GM10266 (cell line): ENCODE measurements at regions not wholly inside any gene's neighbourhood (a gene's known extent, or its start where the extent isn't known, plus 50 kb on each side); places are given as distances from the start of the nearest gene placed in this dataset.

ENCODE experiments used
- DNase-seq: peaks from one replicate; pipeline ENCODE4 v3.0.0; 2012; ENCODE audit errors: extremely low spot score
- CTCF ChIP-seq: IDR thresholded peaks from 2 replicates; pipeline ENCODE4 v1.5.1; 2012; ENCODE audit warnings: mild to moderate bottlenecking, low read depth; ENCODE audit not compliant: control insufficient read depth, insufficient read depth; ENCODE audit errors: missing control alignments

DNA sequence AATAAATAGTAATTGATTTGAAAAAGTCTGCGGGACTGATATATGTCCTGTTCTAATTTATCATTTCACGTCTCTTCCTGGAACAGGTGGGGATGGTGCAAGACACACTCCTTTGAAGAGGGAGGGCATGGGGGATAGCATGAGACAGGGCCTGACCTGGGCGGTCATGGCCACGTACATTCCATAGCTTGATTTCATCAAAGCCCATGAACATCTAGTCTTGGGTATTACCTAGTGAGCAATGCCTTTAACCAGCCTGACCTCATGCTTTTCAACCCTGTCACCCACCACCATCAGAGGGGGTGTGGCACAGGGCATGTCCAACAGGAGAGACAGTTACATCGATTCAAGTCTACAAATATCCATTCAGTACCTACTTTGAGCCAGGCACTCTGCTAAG lies 52.3 kb upstream of the HOPX start:
- TF ChIP-seq CTCF, result no peak
- DNase-seq, result no peak

- TF ChIP-seq CTCF, result no peak
- DNase-seq, result no peak
Measured at GRCh38 chr4:56732301-56732700, 51.2 kb upstream of the HOPX start.

DNA sequence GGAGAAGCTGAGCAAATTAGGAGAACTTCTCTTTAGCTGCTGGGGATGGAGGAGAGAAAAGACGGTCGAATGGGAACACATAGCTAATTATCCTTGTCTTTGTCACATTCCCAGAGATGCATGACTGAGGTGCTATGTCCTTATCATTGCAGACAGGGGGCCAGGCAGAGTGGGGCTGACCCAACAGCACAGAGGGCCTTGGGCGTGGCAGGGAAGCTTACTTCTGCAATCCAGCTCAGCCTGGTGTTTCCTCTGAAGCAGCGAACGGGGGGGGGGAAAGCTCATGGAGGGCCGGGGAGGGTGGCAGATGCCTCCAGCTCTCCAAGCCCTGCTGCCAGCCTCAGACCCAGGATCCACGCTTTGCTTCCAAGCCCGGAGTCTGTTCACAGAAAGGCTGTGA lies 50.8 kb upstream of the HOPX start:
- DNase-seq, result no peak
- TF ChIP-seq CTCF, result no peak
